ENCODE measurements at regions not wholly inside any gene's neighbourhood (a gene's known extent, or its start where the extent isn't known, plus 50 kb on each side); places are given as distances from the start of the nearest gene placed in this dataset.

GRCh38 chr17:51541215-51541614 lies 280.9 kb downstream of the UTP18 start:
- TF ChIP-seq TAF1 (IDR thresholded peaks at IDR 0.05; ENCODE audit: borderline replicate concordance, insufficient read depth, low read length): no peak
- no peak for TF ChIP-seq POLR2AphosphoS5 (IDR thresholded peaks at IDR 0.05; ENCODE audit: low read depth, low read length)
